ENCODE measurements at regions not wholly inside any gene's neighbourhood (a gene's known extent, or its start where the extent isn't known, plus 50 kb on each side); places are given as distances from the start of the nearest gene placed in this dataset.

DNA sequence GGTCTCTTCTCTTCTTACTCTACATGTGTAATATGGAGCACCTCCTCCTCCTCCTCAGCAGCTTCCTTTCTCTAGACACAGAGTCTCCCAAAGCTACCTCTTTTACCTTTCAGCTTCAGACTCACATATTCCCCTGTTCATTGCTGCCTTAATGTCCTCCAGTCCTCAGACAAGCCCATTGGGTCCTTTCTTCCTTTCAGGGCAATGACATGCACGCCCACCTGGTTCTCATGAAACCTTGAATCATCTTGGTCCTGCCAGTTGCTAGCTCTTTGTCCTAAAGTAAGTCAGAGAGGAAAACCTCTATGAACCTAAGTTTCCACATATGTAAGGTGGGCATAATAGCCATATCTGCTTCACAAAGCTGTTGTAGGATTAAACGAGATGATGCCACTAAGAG, 227.0 kb downstream of the RPS24 start:
- TF ChIP-seq EZH2 (IDR thresholded peaks at IDR 0.05; ENCODE audit: borderline replicate concordance, insufficient read depth, low read depth, low read length, poor library complexity, severe bottlenecking) = no peak
- TF ChIP-seq, protein P1, sequence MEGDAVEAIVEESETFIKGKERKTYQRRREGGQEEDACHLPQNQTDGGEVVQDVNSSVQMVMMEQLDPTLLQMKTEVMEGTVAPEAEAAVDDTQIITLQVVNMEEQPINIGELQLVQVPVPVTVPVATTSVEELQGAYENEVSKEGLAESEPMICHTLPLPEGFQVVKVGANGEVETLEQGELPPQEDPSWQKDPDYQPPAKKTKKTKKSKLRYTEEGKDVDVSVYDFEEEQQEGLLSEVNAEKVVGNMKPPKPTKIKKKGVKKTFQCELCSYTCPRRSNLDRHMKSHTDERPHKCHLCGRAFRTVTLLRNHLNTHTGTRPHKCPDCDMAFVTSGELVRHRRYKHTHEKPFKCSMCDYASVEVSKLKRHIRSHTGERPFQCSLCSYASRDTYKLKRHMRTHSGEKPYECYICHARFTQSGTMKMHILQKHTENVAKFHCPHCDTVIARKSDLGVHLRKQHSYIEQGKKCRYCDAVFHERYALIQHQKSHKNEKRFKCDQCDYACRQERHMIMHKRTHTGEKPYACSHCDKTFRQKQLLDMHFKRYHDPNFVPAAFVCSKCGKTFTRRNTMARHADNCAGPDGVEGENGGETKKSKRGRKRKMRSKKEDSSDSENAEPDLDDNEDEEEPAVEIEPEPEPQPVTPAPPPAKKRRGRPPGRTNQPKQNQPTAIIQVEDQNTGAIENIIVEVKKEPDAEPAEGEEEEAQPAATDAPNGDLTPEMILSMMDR (IDR thresholded peaks at IDR 0.05) = no peak
